Activated CD8-positive, alpha-beta memory T cell treated with anti-CD3 and anti-CD28 coated beads for 1 hour (primary cell): ENCODE measurements at regions not wholly inside any gene's neighbourhood (a gene's known extent, or its start where the extent isn't known, plus 50 kb on each side); places are given as distances from the start of the nearest gene placed in this dataset.
"Not testable (repeated sequence)": the region's sequence is repeated elsewhere in the genome, so short reads cannot be mapped to it uniquely, and the experiment has no call there.

Experiments
- DNase-seq, 2 donors: peaks; one replicate each; pipeline ENCODE4 v3.0.0-alpha.2; 2020; ENCODE audit warnings: low read depth in 1 of 2; ENCODE audit errors: extremely low read depth in 1 of 2

GRCh38 chr18:38771620-38772019, 1206.0 kb upstream of the CELF4 start:
- DNase-seq = not testable (repeated sequence)

DNA sequence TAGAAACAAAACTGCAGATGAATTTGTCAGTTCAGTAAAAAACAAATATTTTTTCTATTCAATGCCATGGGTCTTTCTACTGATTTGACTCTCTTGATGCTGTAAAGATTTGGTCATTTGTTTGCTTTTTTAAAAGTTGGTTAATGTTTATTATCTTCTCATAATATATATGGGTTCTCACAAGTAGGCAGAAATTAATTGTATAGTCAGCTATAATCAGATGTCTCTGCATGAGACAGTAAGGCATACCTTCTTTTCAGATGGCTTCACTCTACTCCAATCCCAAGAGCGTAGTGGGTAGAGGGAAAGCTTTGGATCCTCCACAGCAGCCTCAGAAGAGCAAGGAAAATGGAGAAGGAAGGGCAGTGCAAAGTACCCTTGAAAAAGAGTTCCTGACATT, 1202.9 kb upstream of the CELF4 start:
- DNase-seq = no peak

DNA sequence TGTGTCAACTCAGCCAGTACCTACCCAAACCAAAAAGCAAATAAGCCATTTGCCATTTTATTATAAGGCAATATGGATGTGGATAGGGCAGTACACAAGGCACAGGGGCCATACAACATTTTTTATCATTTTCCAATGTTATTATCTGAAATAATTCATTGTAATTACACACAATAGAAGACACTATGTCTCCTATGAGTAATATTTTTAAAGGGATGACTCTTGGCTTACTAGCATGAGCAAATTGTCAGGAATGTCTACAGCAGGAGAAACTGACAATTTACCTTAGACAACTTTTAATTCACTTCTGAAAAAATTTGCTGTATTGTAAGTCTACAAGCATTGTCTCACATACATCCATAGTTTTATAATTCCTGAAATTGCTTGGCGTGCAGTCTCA, 1193.9 kb upstream of the CELF4 start:
- DNase-seq = no peak

DNA sequence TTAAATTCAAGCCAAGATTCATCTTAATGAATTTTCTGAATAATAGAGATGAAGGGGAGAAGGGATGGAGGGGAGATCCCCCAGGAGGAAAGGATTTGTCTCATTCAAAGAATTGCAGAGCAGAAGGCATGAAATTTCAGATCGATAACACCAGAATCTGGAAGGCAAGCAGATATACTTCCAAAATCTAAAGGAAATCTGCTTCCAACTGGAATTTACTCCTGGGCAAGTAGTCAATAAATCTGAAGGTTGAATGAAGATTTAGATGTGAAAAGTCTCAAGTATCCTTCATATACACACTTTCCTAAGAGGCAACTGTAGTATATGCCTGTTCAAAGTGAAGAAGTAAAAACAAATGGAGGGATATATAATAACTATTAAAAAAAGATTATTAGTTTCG, 1190.8 kb upstream of the CELF4 start:
- no peak for DNase-seq

DNA sequence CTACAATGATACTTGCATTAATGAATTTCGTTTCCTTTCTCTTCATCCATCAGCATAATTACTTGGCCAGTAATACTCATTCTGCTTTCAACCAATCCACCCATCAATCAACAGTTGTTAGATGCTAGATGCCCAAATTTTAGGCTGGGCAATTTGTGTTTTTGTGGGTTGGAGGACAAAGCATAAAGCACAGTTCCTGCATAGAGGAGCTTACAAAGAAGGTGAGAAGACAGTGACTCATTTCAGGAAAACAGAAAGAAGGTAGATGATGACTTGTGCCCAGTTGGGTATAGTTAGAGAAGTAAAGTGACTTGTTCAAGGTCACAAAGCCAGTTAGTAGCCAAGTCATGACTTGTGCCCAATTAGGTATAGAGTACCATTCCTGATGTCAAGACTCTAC, 1186.8 kb upstream of the CELF4 start:
- no peak for DNase-seq

DNA sequence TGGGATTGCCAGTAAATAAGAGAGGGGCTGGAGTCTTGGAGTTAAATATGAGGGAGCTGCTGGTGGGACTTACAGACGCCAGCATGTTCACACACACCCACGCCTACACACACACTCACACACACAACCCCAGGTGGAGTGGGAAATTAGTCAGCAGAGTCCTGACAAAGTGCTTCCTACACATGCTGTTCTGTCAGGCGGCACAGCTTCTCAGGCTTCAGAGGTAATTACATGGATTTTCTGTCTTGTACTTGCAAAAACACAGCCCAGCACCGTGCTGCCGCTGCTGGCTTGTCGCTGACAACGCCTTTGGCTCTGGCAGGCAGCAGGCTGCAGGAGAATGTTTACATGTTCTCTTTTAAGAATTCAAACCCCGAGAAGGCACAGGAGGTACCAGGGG, 1186.3 kb upstream of the CELF4 start:
- DNase-seq = no peak

GRCh38 chr18:38751211-38751610, 1185.6 kb upstream of the CELF4 start:
- DNase-seq = no peak

DNA sequence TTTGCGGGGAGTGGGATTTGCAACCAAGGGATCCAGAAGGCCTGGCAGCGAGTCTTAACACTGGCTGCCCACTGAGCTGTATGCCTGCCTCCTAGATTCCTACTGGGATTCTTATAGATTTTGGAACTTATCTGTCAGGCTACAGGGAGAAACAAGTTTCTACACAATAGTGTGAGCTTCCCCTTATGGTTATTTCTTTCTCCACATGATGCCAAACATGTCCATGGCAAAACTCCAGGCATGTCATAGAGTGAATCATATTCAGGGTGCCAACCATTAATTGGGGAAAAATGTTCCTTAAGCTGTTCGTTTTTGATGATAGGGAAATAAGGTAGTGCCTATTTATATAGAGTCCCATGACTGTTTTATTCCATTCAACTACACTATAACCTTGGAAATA, 1185.2 kb upstream of the CELF4 start:
- DNase-seq = no peak

DNA sequence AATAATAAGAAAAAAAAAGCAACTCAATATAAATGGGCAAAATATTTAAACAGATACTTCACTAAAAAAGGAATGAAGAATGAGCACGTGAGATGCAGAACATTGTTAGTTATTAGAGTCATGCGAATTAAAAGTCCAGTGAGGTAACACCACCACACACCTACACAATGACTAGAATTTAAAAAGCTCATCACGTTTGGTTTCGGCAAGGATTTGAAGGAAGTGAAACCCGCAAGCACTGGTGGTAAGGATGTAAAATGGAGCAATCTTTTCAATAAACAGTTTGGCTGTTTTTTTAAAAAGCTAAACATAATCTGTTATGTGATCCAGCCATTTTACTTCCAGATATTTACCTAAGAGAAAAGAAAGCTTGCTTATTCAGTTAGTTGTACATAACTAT, 1181.6 kb upstream of the CELF4 start:
- no peak for DNase-seq

- DNase-seq = not testable (repeated sequence)
Observed at GRCh38 chr18:38720181-38720580, 1154.6 kb upstream of the CELF4 start.

DNA sequence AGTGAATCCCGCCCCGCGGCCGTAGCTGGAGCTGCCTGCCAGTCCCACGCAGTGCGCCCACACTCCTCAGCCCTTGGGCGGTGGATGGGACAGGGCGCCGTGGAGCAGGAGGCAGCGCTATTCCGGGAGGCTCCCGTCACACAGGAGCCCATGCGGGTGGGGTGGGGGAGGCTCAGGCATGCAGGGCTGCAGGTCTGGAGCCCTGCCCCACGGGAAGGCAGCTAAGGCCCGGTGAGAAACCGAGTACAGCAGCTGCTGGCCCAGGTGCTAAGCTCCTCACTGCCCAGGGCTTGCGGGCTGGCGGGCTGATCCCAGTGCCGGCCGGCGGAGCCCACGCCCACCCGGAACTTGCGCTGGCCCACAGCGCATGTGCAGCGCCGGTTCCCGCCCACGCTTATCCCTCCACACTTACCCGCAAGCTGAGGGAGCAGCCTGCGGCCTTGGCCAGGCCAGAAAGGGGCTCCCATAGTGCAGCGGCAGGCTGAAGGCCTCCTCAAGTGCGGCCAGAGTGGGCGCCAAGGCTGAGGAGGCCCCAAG, 1152.8 kb upstream of the CELF4 start:
- DNase-seq = no peak

GRCh38 chr18:38709122-38709521, 1143.5 kb upstream of the CELF4 start:
- no peak for DNase-seq

DNA sequence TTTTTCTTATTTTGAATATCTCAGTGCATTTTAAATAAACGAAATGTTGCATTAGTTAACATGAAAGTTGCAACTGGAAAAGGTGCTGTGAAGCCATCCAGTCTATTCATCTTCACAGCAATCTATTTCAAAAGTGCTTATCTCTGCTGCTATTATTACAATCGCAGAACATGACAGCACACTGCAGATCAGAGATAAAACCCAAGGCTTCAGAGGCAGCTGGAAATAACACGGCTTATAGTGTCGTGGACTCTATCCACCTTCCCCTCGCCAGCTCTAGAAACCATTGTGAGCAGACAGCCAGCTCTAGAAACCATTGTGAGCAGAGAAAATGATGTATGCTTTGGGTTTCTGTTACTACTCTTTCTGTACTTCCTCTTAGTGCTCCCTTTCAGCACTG, 1140.8 kb upstream of the CELF4 start:
- DNase-seq = no peak

GRCh38 chr18:38698088-38698487, 1132.5 kb upstream of the CELF4 start:
- DNase-seq = no peak

DNA sequence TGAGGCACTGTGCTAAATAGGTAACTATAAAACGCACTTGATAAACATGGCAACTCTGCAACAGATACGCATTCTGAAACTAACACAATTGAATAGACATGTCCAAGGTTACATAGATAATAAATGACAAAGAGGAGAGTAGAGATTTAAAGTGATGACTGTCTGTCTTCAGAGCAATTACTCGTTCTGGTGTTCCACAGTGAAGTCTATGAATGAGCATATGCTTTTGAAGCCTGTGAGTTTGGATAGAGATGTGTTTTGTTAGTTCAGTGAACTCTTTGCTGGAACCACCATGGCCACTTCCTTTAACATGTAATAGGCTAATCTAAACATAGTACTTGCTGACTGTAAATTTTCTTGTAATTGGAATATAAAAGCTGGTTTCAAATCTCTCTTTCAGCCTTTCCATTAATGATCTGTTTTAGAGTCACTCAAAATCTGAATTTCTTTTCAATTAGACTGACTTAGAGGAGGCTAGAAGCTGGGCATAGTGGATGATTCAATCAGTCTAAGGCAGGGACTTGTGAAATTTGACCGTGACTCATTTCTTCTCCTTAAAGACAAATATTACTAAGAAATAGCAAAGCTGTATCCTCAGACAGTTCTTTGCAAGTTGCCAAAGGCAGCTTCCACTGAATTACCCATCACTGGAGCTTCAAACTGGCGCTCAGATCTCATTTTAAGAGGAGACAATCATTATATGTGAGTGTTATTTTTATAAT, 1130.1 kb upstream of the CELF4 start:
- DNase-seq = no peak

GRCh38 chr18:38693104-38693503, 1127.5 kb upstream of the CELF4 start:
- no peak for DNase-seq

DNA sequence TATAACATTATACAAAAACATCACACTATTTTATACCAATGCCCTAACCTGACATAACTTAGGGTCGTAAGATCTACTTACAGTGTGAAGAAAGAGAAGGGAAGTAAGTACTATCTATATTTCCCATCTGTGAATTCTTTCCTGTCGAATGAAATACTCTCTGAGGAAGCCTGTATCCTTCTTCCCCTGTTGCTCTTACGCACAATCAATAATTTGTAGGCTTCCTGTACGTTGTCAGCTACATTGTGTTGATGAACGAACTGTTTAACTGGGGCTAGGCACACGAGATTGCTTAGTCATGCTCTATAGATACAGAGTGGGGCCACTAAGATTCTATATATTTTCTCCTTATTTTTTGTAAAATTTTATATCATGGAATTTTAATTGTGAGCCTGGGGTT, 1125.0 kb upstream of the CELF4 start:
- DNase-seq = no peak

DNA sequence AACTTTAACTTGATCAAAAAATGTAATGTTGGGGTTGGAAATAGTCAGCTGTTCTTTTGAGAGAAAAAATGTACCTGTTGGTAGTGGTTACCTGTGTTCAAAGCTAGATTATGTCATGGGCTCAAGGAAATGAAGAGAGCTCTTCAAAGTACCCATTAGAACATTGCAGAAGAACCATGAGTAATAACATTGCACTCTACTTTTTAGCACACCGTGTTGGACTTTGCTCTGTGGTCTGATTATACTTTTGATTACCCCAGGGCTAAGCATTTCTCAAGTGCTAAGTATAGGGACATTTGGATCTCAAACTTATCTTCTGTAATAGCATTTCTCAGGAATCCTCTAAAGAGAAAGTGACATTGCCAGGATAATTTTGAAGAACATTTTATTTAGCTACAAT, 1122.8 kb upstream of the CELF4 start:
- no peak for DNase-seq

- no peak for DNase-seq
Observed at GRCh38 chr18:38670486-38670885, 1104.9 kb upstream of the CELF4 start.

DNA sequence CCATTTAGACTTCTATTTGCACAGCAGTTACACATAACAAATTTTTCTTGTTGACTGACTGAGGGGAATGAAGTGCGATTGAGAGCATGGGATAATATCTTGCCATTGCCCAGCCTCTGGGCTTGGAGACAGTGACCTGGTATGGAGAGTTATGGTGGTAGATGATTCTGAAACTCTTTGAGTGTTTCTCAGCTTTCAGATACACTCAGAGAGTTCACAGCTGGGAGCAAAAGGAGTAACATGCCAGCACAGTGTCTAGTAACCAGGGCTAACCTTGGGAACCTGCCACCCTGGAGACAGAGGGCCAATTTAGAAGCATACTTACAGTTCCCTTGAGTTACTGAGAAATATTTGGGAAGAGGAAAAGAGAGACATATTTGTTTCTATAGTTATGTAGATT, 1099.3 kb upstream of the CELF4 start:
- no peak for DNase-seq

DNA sequence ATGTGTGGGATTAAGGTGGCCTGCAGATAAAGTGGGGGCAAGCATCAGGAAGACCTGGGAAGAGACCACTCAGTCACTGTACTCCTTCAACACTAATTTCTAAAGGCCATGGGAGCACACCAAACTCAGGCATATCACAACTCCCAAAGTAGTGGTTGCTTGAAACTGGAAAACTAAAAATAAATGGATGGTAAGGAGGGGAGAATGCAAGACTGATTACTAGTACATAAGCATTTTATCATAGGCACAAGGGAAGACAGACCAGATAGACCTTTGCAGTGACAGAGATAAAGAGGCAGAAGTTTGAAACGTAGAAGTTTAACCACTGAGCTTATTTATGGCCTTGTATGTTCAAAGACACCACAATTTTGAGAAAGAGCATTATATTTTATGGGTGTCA, 1098.1 kb upstream of the CELF4 start:
- DNase-seq = no peak

GRCh38 chr18:38663270-38663669, 1097.7 kb upstream of the CELF4 start:
- no peak for DNase-seq

DNA sequence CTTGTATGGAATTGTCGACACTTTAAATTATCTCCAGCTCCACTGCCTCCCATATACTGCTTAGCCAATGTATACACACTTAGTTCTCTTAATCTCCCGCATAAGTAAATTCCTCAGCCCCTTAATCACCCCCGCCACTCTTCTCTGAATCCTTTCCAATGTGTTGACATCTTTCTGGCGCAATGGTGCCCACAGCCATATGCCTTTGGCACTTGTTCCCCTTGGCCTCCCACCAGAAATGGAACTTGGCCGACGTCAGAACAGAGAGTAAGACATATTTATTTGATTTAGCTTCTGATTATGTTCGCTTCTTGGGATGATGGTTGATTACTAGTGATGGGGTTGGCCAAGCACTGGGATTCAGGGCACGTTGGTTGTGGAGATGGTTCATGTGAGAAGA, 1089.3 kb upstream of the CELF4 start:
- DNase-seq = no peak
